Hepatocyte (in vitro differentiated cells): ENCODE measurements at regions not wholly inside any gene's neighbourhood (a gene's known extent, or its start where the extent isn't known, plus 50 kb on each side); places are given as distances from the start of the nearest gene placed in this dataset.
"Not testable (repeated sequence)": the region's sequence is repeated elsewhere in the genome, so short reads cannot be mapped to it uniquely, and the experiment has no call there.

Source experiments
- DNase-seq: peaks from one replicate; pipeline ENCODE4 v3.0.0-alpha.2; 2016; ENCODE audit warnings: low spot score
- H2AFZ ChIP-seq: fragments of 200-600 bp; sonication (generic); 2 replicates; pipeline ENCODE4 v1.6.0; 2016; ENCODE audit warnings: antibody characterized with exemption, mild to moderate bottlenecking
- H3K27ac ChIP-seq: fragments of 200-600 bp; sonication (generic); 2 replicates; pipeline ENCODE4 v1.5.1; 2016; ENCODE audit warnings: mild to moderate bottlenecking
- H3K27me3 ChIP-seq: fragments of 200-600 bp; sonication (generic); 2 replicates; pipeline ENCODE4 v1.6.1; 2016
- H3K36me3 ChIP-seq: fragments of 200-600 bp; sonication (generic); replicated peaks from 2 replicates; pipeline ENCODE4 v1.5.1; 2016; ENCODE audit warnings: low read depth; ENCODE audit not compliant: insufficient read depth
- H3K4me1 ChIP-seq: fragments of 200-600 bp; sonication (generic); 2 replicates; pipeline ENCODE4 v1.5.1; 2016; ENCODE audit warnings: mild to moderate bottlenecking, moderate library complexity; ENCODE audit not compliant: insufficient read depth
- H3K4me2 ChIP-seq: fragments of 200-600 bp; sonication (generic); 2 replicates; pipeline ENCODE4 v1.6.0; 2016
- H3K4me3 ChIP-seq: fragments of 200-600 bp; sonication (generic); 2 replicates; pipeline ENCODE4 v1.5.1; 2016; ENCODE audit warnings: mild to moderate bottlenecking
- H3K79me2 ChIP-seq: fragments of 200-600 bp; sonication (generic); 2 replicates; pipeline ENCODE4 v1.6.0; 2017; ENCODE audit warnings: mild to moderate bottlenecking
- H3K9me2 ChIP-seq: fragments of 200-600 bp; sonication (generic); replicated peaks from 2 replicates; pipeline ENCODE4 v1.6.0; 2017; ENCODE audit warnings: mild to moderate bottlenecking; ENCODE audit not compliant: insufficient read depth
- H3K9me3 ChIP-seq: fragments of 200-600 bp; sonication (generic); 2 replicates; pipeline ENCODE4 v1.5.1; 2016; ENCODE audit warnings: low read depth, mild to moderate bottlenecking
- H4K20me1 ChIP-seq: fragments of 200-600 bp; sonication (generic); 2 replicates; pipeline ENCODE4 v1.6.0; 2016; ENCODE audit warnings: mild to moderate bottlenecking; ENCODE audit not compliant: insufficient read depth, poor library complexity, severe bottlenecking
- EZH2 ChIP-seq: fragments of 200-600 bp; sonication (generic); IDR thresholded peaks from 2 replicates; pipeline ENCODE4 v1.6.1; 2016; ENCODE audit warnings: antibody characterized with exemption, mild to moderate bottlenecking, borderline replicate concordance
- EZH2phosphoT487 ChIP-seq: fragments of 200-600 bp; sonication (generic); IDR thresholded peaks from one replicate; pipeline ENCODE4 v1.6.1; 2018; ENCODE audit warnings: antibody characterized with exemption, mild to moderate bottlenecking, low read depth, moderate library complexity; ENCODE audit not compliant: unreplicated experiment, severe bottlenecking
- WGBS: methylation state at CpG from one replicate; pipeline ENCODE4 v1.1.6; 2016; ENCODE audit warnings: low lambda C conversion rate; ENCODE audit errors: missing lambda C conversion rate; 5-methylcytosine and 5-hydroxymethylcytosine counted together
- TF ChIP-seq, protein P1 (sequence below): fragments of 200-600 bp; sonication (generic); IDR thresholded peaks from 2 replicates; pipeline ENCODE4 v1.5.1; 2016; ENCODE audit warnings: antibody characterized with exemption, mild to moderate bottlenecking; ENCODE audit not compliant: poor library complexity

DNA sequence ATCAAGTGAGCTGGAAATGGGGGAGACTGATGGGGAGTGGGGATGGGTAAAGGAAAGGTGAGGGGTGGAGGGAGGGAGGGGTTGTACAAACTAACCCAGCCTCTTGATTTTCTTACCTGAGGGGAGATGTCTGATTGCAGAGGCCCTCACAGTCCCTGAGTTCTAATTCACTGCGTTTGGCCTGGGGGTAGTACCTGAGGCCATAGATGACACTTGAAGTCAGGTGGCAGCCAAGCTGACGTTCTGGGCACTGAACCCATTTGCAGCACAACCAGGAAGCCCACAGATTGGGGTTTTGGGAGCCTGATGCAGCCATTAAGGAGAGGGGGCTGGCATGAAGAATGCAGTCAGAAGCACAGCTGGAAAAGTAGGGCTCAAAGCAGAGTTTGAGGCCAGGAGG lies 153.8 kb upstream of the DTNBP1 start:
- Histone ChIP-seq H3K36me3 (no peaks in the 10 kb centered on the region), H2AFZ (no peak overlapping the region), H3K79me2 (no peaks in the 10 kb centered on the region), H4K20me1 (no peaks in the 10 kb centered on the region), H3K9me2 (no peaks in the 10 kb centered on the region), H3K27ac (no peak overlapping the region), H3K4me2 (no peak overlapping the region), H3K4me1 (no peaks in the 10 kb centered on the region), H3K27me3 (no peaks in the 10 kb centered on the region), H3K4me3 (no peak overlapping the region), H3K9me3 (no peaks in the 10 kb centered on the region)
- WGBS = 80% methylated on average over 2 of the region's 2 CpGs
- TF ChIP-seq, protein P1, sequence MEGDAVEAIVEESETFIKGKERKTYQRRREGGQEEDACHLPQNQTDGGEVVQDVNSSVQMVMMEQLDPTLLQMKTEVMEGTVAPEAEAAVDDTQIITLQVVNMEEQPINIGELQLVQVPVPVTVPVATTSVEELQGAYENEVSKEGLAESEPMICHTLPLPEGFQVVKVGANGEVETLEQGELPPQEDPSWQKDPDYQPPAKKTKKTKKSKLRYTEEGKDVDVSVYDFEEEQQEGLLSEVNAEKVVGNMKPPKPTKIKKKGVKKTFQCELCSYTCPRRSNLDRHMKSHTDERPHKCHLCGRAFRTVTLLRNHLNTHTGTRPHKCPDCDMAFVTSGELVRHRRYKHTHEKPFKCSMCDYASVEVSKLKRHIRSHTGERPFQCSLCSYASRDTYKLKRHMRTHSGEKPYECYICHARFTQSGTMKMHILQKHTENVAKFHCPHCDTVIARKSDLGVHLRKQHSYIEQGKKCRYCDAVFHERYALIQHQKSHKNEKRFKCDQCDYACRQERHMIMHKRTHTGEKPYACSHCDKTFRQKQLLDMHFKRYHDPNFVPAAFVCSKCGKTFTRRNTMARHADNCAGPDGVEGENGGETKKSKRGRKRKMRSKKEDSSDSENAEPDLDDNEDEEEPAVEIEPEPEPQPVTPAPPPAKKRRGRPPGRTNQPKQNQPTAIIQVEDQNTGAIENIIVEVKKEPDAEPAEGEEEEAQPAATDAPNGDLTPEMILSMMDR = no peak
- TF ChIP-seq EZH2 = no peak
- no peak for TF ChIP-seq EZH2phosphoT487
- DNase-seq = no peak

DNA sequence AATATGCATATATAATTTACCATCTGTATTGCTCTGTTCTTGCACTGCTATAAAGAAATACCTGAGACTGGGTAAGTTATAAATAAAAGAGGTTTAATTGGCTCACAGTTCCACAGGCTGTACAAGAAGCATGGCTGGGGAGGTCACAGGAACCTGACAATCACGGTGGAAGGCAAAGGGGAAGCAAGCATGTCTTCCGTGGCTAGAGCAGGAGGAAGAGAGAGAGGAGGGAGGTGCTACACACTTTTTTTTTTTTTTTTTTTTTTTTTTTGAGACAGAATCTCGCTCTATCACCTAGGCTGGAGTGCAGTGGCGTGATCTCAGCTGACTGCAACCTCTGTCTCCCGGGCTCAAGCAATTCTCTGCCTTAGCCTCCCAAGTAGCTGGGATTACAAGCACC lies 150.9 kb upstream of the DTNBP1 start:
- not testable (repeated sequence) for H3K9me2 ChIP-seq, H3K79me2 ChIP-seq, H3K27me3 ChIP-seq, H3K4me3 ChIP-seq, DNase-seq, H3K27ac ChIP-seq, H3K4me2 ChIP-seq, H3K36me3 ChIP-seq, H3K4me1 ChIP-seq, H4K20me1 ChIP-seq, H3K9me3 ChIP-seq, H2AFZ ChIP-seq
- WGBS = 91% methylated on average over 5 of the region's 5 CpGs

DNA sequence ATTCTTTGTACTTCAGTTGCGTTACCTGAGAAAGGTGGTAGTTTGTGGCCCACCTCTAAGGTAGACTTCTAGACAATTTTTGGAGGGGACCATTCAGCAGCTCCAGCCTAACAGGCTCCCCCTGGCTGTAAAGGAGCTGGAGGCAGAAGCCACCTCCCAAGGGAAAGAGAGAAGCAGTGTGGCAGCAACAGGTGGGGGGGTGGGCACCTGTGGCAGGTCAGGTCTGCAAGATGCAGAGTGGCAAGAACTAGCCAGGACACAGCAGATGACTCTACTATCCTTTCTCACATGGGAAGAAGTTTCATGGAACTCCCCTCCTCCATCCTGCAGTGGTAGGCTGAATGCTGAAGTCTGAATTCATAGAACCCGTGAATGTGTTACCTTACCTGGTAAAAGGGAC lies 148.3 kb upstream of the DTNBP1 start:
- Histone ChIP-seq H3K79me2 (no peaks in the 10 kb centered on the region), H2AFZ (no peak overlapping the region), H3K9me3 (no peaks in the 10 kb centered on the region), H3K4me3 (no peak overlapping the region), H3K27ac (no peak overlapping the region), H3K9me2 (no peaks in the 10 kb centered on the region), H3K36me3 (no peaks in the 10 kb centered on the region), H3K4me1 (no peaks in the 10 kb centered on the region), H3K4me2 (no peak overlapping the region), H3K27me3 (no peaks in the 10 kb centered on the region), H4K20me1 (no peaks in the 10 kb centered on the region)
- no peak for TF ChIP-seq EZH2phosphoT487
- no peak for TF ChIP-seq EZH2
- TF ChIP-seq, protein P1 = no peak
- DNase-seq = no peak
- 92% methylated on average over 2 of the region's 2 CpGs for WGBS

- H3K4me1 ChIP-seq = no peaks in the 10 kb centered on the region
- no peaks in the 10 kb centered on the region for H3K9me2 ChIP-seq
- no peak overlapping the region for H2AFZ ChIP-seq
- 62% methylated on average over 1 of the region's 1 CpG for WGBS
- no peaks in the 10 kb centered on the region for H4K20me1 ChIP-seq
- no peak overlapping the region for H3K4me2 ChIP-seq
- TF ChIP-seq EZH2phosphoT487 (no peak), EZH2 (no peak)
- TF ChIP-seq, protein P1 = no peak
- DNase-seq = no peak
- no peaks in the 10 kb centered on the region for H3K36me3 ChIP-seq
- no peaks in the 10 kb centered on the region for H3K9me3 ChIP-seq
- H3K4me3 ChIP-seq = no peak overlapping the region
- no peak overlapping the region for H3K27ac ChIP-seq
- no peaks in the 10 kb centered on the region for H3K79me2 ChIP-seq
- no peaks in the 10 kb centered on the region for H3K27me3 ChIP-seq
These were observed 147.8 kb upstream of the DTNBP1 start for GRCh38 chr6:15810618-15811017.
